Trophoblast cell (in vitro differentiated cells and primary cell): ENCODE measurements at regions not wholly inside any gene's neighbourhood (a gene's known extent, or its start where the extent isn't known, plus 50 kb on each side); places are given as distances from the start of the nearest gene placed in this dataset.
"Not testable (repeated sequence)": the region's sequence is repeated elsewhere in the genome, so short reads cannot be mapped to it uniquely, and the experiment has no call there.

ENCODE experiments used
- DNase-seq, 2 donors: peaks; one replicate each; pipeline ENCODE4 v3.0.0-alpha.2; 2016
- H2AFZ ChIP-seq: 2 replicates; pipeline ENCODE4 v1.6.1; 2013; ENCODE audit warnings: low read length, moderate library complexity, mild to moderate bottlenecking; ENCODE audit not compliant: insufficient read depth, poor library complexity
- H2AK5ac ChIP-seq: 2 replicates; pipeline ENCODE4 v1.6.1; 2013; ENCODE audit warnings: mild to moderate bottlenecking, low read length
- H2BK120ac ChIP-seq: 2 replicates; pipeline ENCODE4 v1.6.1; 2013; ENCODE audit warnings: low read length, mild to moderate bottlenecking, moderate library complexity; ENCODE audit not compliant: insufficient read depth, poor library complexity
- H2BK12ac ChIP-seq: 2 replicates; pipeline ENCODE4 v1.6.1; 2013; ENCODE audit warnings: mild to moderate bottlenecking, low read length, moderate library complexity
- H2BK5ac ChIP-seq: 2 replicates; pipeline ENCODE4 v1.6.1; 2013; ENCODE audit warnings: low read length, low read depth, moderate library complexity, mild to moderate bottlenecking; ENCODE audit not compliant: poor library complexity
- H3K14ac ChIP-seq: 2 replicates; pipeline ENCODE4 v1.6.1; 2013; ENCODE audit warnings: mild to moderate bottlenecking, low read length
- H3K18ac ChIP-seq: 2 replicates; pipeline ENCODE4 v1.6.1; 2013; ENCODE audit warnings: mild to moderate bottlenecking, low read length
- H3K23ac ChIP-seq: 2 replicates; pipeline ENCODE4 v1.6.1; 2013; ENCODE audit warnings: low read length
- H3K27ac ChIP-seq: 2 replicates; pipeline ENCODE4 v1.5.1; 2013; ENCODE audit warnings: low read depth, mild to moderate bottlenecking, inconsistent platforms, low read length, moderate library complexity
- H3K27me3 ChIP-seq: 2 replicates; pipeline ENCODE4 v1.6.1; 2013; ENCODE audit warnings: inconsistent platforms, mild to moderate bottlenecking, low read length, moderate library complexity; ENCODE audit not compliant: insufficient read depth
- H3K36me3 ChIP-seq, 2 experiments: 1 replicate in 1 of 2; 2 replicates in 1 of 2; pipeline ENCODE4 v1.6.1; 2013; ENCODE audit warnings: low read length in 2 of 2, mild to moderate bottlenecking in 2 of 2, moderate library complexity in 1 of 2; ENCODE audit not compliant: insufficient read depth in 2 of 2, control insufficient read depth in 1 of 2
- H3K4ac ChIP-seq: 2 replicates; pipeline ENCODE4 v1.6.1; 2013; ENCODE audit warnings: low read depth, mild to moderate bottlenecking, low read length, moderate library complexity
- H3K4me1 ChIP-seq, 2 experiments: 1 replicate in 1 of 2; 2 replicates in 1 of 2; pipeline ENCODE4 v1.6.1; 2013; ENCODE audit warnings: low read length in 2 of 2, mild to moderate bottlenecking in 2 of 2, moderate library complexity in 1 of 2; ENCODE audit not compliant: insufficient read depth in 2 of 2, control insufficient read depth in 1 of 2
- H3K4me2 ChIP-seq: 2 replicates; pipeline ENCODE4 v1.6.1; 2013; ENCODE audit warnings: inconsistent platforms, mild to moderate bottlenecking, low read length, moderate library complexity
- H3K4me3 ChIP-seq: 2 replicates; pipeline ENCODE4 v1.5.1; 2013; ENCODE audit warnings: mild to moderate bottlenecking, low read depth, low read length, inconsistent platforms
- H3K79me1 ChIP-seq: one replicate; pipeline ENCODE4 v1.6.1; 2013; ENCODE audit warnings: low read length
- H3K79me2 ChIP-seq: 2 replicates; pipeline ENCODE4 v1.6.1; 2013; ENCODE audit warnings: low read length, mild to moderate bottlenecking; ENCODE audit not compliant: control insufficient read depth, insufficient read depth, poor library complexity
- H3K9ac ChIP-seq: 2 replicates; pipeline ENCODE4 v1.6.1; 2013; ENCODE audit warnings: mild to moderate bottlenecking, low read length
- H3K9me3 ChIP-seq: 2 replicates; pipeline ENCODE4 v1.6.1; 2013; ENCODE audit warnings: low read depth, mild to moderate bottlenecking, control low read depth, inconsistent platforms, low read length; ENCODE audit not compliant: insufficient read depth
- H4K12ac ChIP-seq: 2 replicates; pipeline ENCODE4 v1.6.1; 2013; ENCODE audit warnings: low read depth, mild to moderate bottlenecking, low read length, moderate library complexity
- H4K8ac ChIP-seq: 2 replicates; pipeline ENCODE4 v1.6.1; 2013; ENCODE audit warnings: low read depth, mild to moderate bottlenecking, low read length, moderate library complexity
- H4K91ac ChIP-seq: one replicate; pipeline ENCODE4 v1.6.1; 2013; ENCODE audit warnings: low read depth, mild to moderate bottlenecking, low read length, moderate library complexity
- WGBS: extraction: QIAGEN DNeasy Blood & Tissue Kit; methylation state at CpG from one replicate; pipeline ENCODE4 v1.1.7; 2013; ENCODE audit warnings: missing lambda C conversion rate; ENCODE audit not compliant: insufficient read length, insufficient coverage; ENCODE audit errors: extremely low coverage; 5-methylcytosine and 5-hydroxymethylcytosine counted together

DNA sequence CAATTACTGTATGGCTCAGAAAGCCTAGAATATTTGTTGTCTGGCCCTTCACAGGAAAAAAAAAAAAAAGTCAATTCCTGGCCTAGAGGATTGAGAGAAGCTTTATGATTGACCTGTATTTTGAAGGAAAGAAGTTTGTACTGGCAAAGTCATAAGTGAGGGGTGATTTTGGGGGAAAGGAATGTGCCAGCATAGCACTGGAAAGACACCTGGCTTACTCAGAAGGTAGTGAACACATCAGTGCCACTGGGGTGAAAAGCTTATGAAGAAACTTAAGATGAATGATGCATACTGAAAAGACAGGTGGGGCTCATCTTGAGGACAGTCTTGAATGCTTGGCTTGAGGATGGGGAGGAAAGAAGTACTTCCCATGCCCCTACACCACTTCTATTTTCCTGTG, 127.9 kb upstream of the RASA1 start:
- Histone ChIP-seq H2BK12ac (no peak overlapping the region), H3K14ac (no peak overlapping the region), H3K27me3 (no peaks in the 10 kb centered on the region), H3K36me3 (no peaks in the 10 kb centered on the region), H3K9me3 (no peaks in the 10 kb centered on the region), H3K23ac (no peak overlapping the region), H4K91ac (no peak overlapping the region), H2BK5ac (no peak overlapping the region), H3K79me1 (no peaks in the 10 kb centered on the region), H3K9ac (no peak overlapping the region), H2BK120ac (no peak overlapping the region), H3K4me1 (no peaks in the 10 kb centered on the region), H4K8ac (no peak overlapping the region), H2AK5ac (no peak overlapping the region), H2AFZ (no peak overlapping the region), H3K4me2 (no peak overlapping the region), H3K4ac (no peak overlapping the region), H3K27ac (no peak overlapping the region), H4K12ac (no peak overlapping the region), H3K18ac (no peak overlapping the region), H3K79me2 (no peaks in the 10 kb centered on the region), H3K4me3 (no peak overlapping the region)
- no peak for DNase-seq

DNA sequence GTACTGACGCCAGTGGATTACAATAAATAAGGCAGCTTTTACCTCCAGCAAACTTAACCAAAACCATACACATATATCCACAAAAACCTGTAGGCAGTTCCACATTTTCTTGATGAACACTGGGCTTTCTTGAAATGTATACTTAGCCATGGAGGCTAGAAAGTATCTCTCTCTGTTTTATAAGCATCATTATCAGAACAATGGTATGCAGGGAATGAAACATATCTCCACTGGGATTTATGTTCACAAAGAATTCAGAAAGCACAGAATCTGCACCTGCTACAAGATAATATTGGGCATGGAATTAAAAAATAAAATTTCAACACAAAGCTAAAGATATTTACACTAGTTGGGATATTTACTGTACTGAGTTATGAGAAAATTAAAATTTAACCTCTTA, 126.1 kb upstream of the RASA1 start:
- no peaks in the 10 kb centered on the region for H3K27me3 ChIP-seq
- H2BK12ac ChIP-seq, result no peak overlapping the region
- no peak overlapping the region for H3K4me3 ChIP-seq
- no peak overlapping the region for H3K4ac ChIP-seq
- no peak overlapping the region for H2BK5ac ChIP-seq
- H3K79me1 ChIP-seq, result no peaks in the 10 kb centered on the region
- no peaks in the 10 kb centered on the region for H3K79me2 ChIP-seq
- H3K4me1 ChIP-seq, result no peaks in the 10 kb centered on the region
- no peak overlapping the region for H3K9ac ChIP-seq
- no peak overlapping the region for H3K14ac ChIP-seq
- no peak overlapping the region for H3K4me2 ChIP-seq
- DNase-seq, result no peak
- H2BK120ac ChIP-seq, result no peak overlapping the region
- H3K9me3 ChIP-seq, result no peaks in the 10 kb centered on the region
- H3K36me3 ChIP-seq, result no peaks in the 10 kb centered on the region
- no peak overlapping the region for H4K8ac ChIP-seq
- H4K91ac ChIP-seq, result no peak overlapping the region
- no CpG with 5 or more reads among the region's 1 CpG for WGBS
- H2AFZ ChIP-seq, result no peak overlapping the region
- H3K18ac ChIP-seq, result no peak overlapping the region
- H3K23ac ChIP-seq, result no peak overlapping the region
- H2AK5ac ChIP-seq, result no peak overlapping the region
- no peak overlapping the region for H4K12ac ChIP-seq
- H3K27ac ChIP-seq, result no peak overlapping the region

DNA sequence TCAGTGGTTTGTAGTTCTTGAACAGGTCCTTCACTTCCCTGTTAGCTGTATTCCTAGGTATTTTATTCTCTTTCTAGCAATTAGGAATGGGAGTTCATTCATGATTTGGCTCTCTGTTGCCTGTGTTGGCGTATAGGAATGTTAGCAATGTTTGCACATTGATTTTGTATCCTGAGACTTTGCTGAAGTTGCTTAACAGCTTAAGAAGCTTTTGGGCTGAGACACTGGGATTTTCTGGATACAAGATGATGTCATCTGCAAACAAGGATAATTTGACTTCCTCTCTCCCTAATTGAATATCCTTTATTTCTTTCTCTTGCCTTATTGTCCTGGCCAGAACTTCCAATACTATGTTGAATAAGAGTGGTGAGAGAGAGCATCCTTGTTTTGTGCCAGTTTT, 121.8 kb upstream of the RASA1 start:
- H2BK12ac ChIP-seq, H3K4me3 ChIP-seq, H3K9me3 ChIP-seq, H3K4ac ChIP-seq, H4K12ac ChIP-seq, H2BK120ac ChIP-seq, H3K79me2 ChIP-seq, H2BK5ac ChIP-seq, H3K23ac ChIP-seq, H3K27ac ChIP-seq, H3K18ac ChIP-seq, H3K27me3 ChIP-seq, H3K79me1 ChIP-seq, H4K8ac ChIP-seq, H3K4me1 ChIP-seq, H3K9ac ChIP-seq, H3K36me3 ChIP-seq, H3K14ac ChIP-seq, H3K4me2 ChIP-seq, H2AK5ac ChIP-seq, H2AFZ ChIP-seq, H4K91ac ChIP-seq: not testable (repeated sequence)
- no CpG with 5 or more reads among the region's 1 CpG for WGBS
- peak in 1 of 2 donors; percentile 22 for DNase-seq

DNA sequence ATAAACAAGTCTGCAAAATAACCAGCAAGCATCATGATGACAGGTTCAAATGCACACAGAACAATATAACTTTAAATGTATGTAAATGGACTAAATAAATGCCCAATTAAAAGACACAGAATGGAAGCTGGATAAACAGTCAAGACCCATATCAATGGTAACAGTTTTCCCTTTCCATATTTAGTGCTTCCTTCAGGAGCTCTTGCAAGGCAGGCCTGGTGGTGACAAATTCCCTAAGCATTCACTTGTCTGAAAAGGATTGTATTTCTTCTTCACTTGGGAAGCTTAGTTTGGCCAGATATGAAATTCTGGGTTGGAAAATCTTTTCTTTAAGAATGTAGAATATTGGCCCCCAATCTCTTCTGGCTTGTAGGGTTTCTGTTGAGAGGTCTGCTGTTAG, 120.2 kb upstream of the RASA1 start:
- H3K9me3 ChIP-seq, result no peaks in the 10 kb centered on the region
- no peak overlapping the region for H3K4me2 ChIP-seq
- H3K9ac ChIP-seq, result no peak overlapping the region
- H3K36me3 ChIP-seq, result no peaks in the 10 kb centered on the region
- no peak overlapping the region for H4K8ac ChIP-seq
- no peak overlapping the region for H2BK120ac ChIP-seq
- no peaks in the 10 kb centered on the region for H3K27me3 ChIP-seq
- H3K79me2 ChIP-seq, result peaks cover 2% of the 10 kb centered on the region
- H3K4me1 ChIP-seq, result no peaks in the 10 kb centered on the region
- no peak overlapping the region for H4K91ac ChIP-seq
- H3K4me3 ChIP-seq, result no peak overlapping the region
- no peak overlapping the region for H3K14ac ChIP-seq
- H3K4ac ChIP-seq, result no peak overlapping the region
- no peak overlapping the region for H4K12ac ChIP-seq
- H3K18ac ChIP-seq, result no peak overlapping the region
- no peak overlapping the region for H3K23ac ChIP-seq
- no peak overlapping the region for H2BK12ac ChIP-seq
- no peak overlapping the region for H2AK5ac ChIP-seq
- no peak overlapping the region for H2BK5ac ChIP-seq
- DNase-seq, result no peak
- H2AFZ ChIP-seq, result no peak overlapping the region
- peaks cover 5% of the 10 kb centered on the region for H3K79me1 ChIP-seq
- H3K27ac ChIP-seq, result no peak overlapping the region

DNA sequence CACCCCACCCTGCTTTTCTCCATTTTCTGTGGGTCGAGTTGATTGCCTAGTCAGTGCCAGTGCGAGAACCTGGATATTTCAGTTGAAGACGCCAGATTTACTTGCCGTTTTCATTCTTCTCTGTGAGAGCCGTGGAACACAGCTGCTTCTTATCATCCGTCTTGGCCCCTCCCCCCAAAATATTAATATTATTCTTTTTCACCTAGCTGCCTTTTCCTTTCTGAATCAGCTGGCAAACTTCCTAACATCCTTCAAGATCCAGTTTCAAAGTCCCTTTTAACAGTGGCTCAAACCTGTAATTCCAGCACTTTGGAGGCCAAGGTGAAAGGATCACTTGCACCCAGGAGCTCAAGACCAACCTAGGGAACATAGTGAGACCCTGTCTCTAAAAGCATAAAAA, 117.1 kb upstream of the RASA1 start:
- H3K9ac ChIP-seq, result no peak overlapping the region
- H3K36me3 ChIP-seq, result no peaks in the 10 kb centered on the region
- peak overlapping the region; percentile 71 for H2AFZ ChIP-seq
- peak overlapping the region; percentile 54 for H4K8ac ChIP-seq
- H3K23ac ChIP-seq, result no peak overlapping the region
- WGBS, result no CpG with 5 or more reads among the region's 6 CpGs
- H2BK5ac ChIP-seq, result peak overlapping the region; percentile 76
- no peak for DNase-seq
- H3K4me2 ChIP-seq, result no peak overlapping the region
- peak overlapping the region; percentile 95 for H2BK12ac ChIP-seq
- H3K79me1 ChIP-seq, result peaks cover 14% of the 10 kb centered on the region
- no peak overlapping the region for H3K4ac ChIP-seq
- no peaks in the 10 kb centered on the region for H3K27me3 ChIP-seq
- no peak overlapping the region for H3K4me3 ChIP-seq
- peak overlapping the region; percentile 70 for H3K14ac ChIP-seq
- H4K12ac ChIP-seq, result peak overlapping the region; percentile 80
- H2BK120ac ChIP-seq, result peak overlapping the region; percentile 76
- H4K91ac ChIP-seq, result peak overlapping the region; percentile 77
- H3K79me2 ChIP-seq, result peaks cover 2% of the 10 kb centered on the region
- H3K27ac ChIP-seq, result no peak overlapping the region
- H3K18ac ChIP-seq, result peak overlapping the region; percentile 45
- no peaks in the 10 kb centered on the region for H3K9me3 ChIP-seq
- H2AK5ac ChIP-seq, result peak overlapping the region; percentile 99
- H3K4me1 ChIP-seq, result peaks cover 0 to 7% of the 10 kb centered on the region in 2 experiments
